ENCODE measurements at regions not wholly inside any gene's neighbourhood (a gene's known extent, or its start where the extent isn't known, plus 50 kb on each side); places are given as distances from the start of the nearest gene placed in this dataset.
"Not testable (repeated sequence)": the region's sequence is repeated elsewhere in the genome, so short reads cannot be mapped to it uniquely, and the experiment has no call there.

- no peak for DNase-seq (ENCODE audit: low spot score in 2 of 2)
Observed at GRCh38 chr4:164207460-164207859, 546.5 kb upstream of the SMIM31 start.

GRCh38 chr4:164210377-164210776 is 543.6 kb upstream of the SMIM31 start:
- Mint-ChIP-seq H3K27ac (no peak overlapping the region), H3K36me3 (no peaks in the 10 kb centered on the region), H3K9me3 (no peaks in the 10 kb centered on the region), H3K4me3 (no peak overlapping the region), H3K4me1 (no peaks in the 10 kb centered on the region), H3K27me3 (no peaks in the 10 kb centered on the region)
- DNase-seq (ENCODE audit: low spot score in 2 of 2): no peak
- ATAC-seq (ENCODE audit: low read depth): no peak

More at GRCh38 chr4:164207460-164207859, 546.5 kb upstream of the SMIM31 start:
- Mint-ChIP-seq H3K36me3 (no peaks in the 10 kb centered on the region), H3K4me1 (no peaks in the 10 kb centered on the region), H3K27me3 (no peaks in the 10 kb centered on the region), H3K9me3 (no peaks in the 10 kb centered on the region), H3K4me3 (no peak overlapping the region), H3K27ac (no peak overlapping the region)
- no peak for ATAC-seq (ENCODE audit: low read depth)

GRCh38 chr4:164212134-164212533 is 541.8 kb upstream of the SMIM31 start:
- no peaks in the 10 kb centered on the region for H3K27me3 Mint-ChIP-seq
- no peak overlapping the region for H3K4me3 Mint-ChIP-seq
- no peaks in the 10 kb centered on the region for H3K4me1 Mint-ChIP-seq
- H3K9me3 Mint-ChIP-seq: no peaks in the 10 kb centered on the region
- H3K27ac Mint-ChIP-seq: no peak overlapping the region
- ATAC-seq (ENCODE audit: low read depth) (no peak), DNase-seq (ENCODE audit: low spot score in 2 of 2) (no peak)
- no peaks in the 10 kb centered on the region for H3K36me3 Mint-ChIP-seq

DNA sequence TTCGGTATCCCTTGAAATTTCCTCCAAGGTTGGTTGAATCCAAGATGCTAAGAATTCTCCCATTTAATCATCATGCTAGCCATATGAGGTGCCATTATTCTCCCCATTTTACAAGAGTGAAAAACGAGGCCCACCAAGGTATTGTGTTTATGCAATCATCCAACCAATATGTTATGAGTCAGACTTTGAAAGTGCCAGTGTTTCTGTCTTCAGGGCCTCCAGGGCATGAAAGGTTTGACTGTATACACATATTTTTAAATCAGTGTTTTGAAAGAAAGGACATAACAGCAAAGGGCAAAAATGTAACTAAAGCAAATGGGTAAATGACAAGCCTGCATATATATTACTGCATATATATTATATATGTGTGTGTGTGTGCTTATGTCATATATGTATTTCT is 541.2 kb upstream of the SMIM31 start:
- no peaks in the 10 kb centered on the region for H3K27me3 Mint-ChIP-seq
- DNase-seq (ENCODE audit: low spot score in 2 of 2): no peak

GRCh38 chr4:164215113-164215741 is 538.7 kb upstream of the SMIM31 start:
- Mint-ChIP-seq H3K27ac (no peak overlapping the region), H3K9me3 (peaks cover 4% of the 10 kb centered on the region), H3K36me3 (no peaks in the 10 kb centered on the region), H3K27me3 (no peaks in the 10 kb centered on the region), H3K4me1 (no peaks in the 10 kb centered on the region), H3K4me3 (no peak overlapping the region)
- ATAC-seq (ENCODE audit: low read depth) (no peak), DNase-seq (ENCODE audit: low spot score in 2 of 2) (no peak)

More for the DNA sequence above, 541.2 kb upstream of the SMIM31 start:
- ATAC-seq (ENCODE audit: low read depth): no peak
- H3K4me3 Mint-ChIP-seq: no peak overlapping the region
- H3K9me3 Mint-ChIP-seq: no peaks in the 10 kb centered on the region
- no peak overlapping the region for H3K27ac Mint-ChIP-seq
- no peaks in the 10 kb centered on the region for H3K4me1 Mint-ChIP-seq
- no peaks in the 10 kb centered on the region for H3K36me3 Mint-ChIP-seq

DNA sequence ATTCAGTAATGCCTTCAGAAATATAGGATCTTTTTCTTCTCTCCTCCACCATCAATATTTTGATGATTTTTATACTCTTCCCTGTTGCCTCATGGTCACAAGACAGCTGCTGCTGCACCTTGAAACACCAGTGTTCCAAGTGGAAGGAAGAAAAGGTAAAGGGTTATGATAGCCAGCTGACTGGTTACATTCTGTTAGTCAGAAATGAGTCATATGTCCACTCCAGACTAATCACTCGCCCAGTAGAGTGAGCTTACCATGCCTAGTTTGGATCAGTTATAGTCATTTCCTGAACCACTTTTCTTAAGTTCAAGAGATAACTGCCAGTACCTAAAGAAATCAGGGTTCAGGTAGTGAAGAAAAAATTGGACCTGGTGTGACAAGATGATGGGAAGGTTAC is 532.3 kb upstream of the SMIM31 start:
- H3K9me3 Mint-ChIP-seq: peaks cover 6% of the 10 kb centered on the region
- ATAC-seq (ENCODE audit: low read depth) (no peak), DNase-seq (ENCODE audit: low spot score in 2 of 2) (no peak)
- no peaks in the 10 kb centered on the region for H3K36me3 Mint-ChIP-seq
- H3K27me3 Mint-ChIP-seq: no peaks in the 10 kb centered on the region
- H3K27ac Mint-ChIP-seq: no peak overlapping the region
- no peaks in the 10 kb centered on the region for H3K4me1 Mint-ChIP-seq
- no peak overlapping the region for H3K4me3 Mint-ChIP-seq

- ATAC-seq (ENCODE audit: low read depth) (no peak), DNase-seq (ENCODE audit: low spot score in 2 of 2) (no peak)
- Mint-ChIP-seq H3K27ac (no peak overlapping the region), H3K36me3 (no peaks in the 10 kb centered on the region), H3K9me3 (peaks cover 2% of the 10 kb centered on the region), H3K4me3 (no peak overlapping the region), H3K27me3 (no peaks in the 10 kb centered on the region), H3K4me1 (no peaks in the 10 kb centered on the region)
Observed at GRCh38 chr4:164224871-164225270, 529.1 kb upstream of the SMIM31 start.

GRCh38 chr4:164229255-164229654 is 524.7 kb upstream of the SMIM31 start:
- Mint-ChIP-seq H3K4me3 (no peak overlapping the region), H3K4me1 (no peaks in the 10 kb centered on the region), H3K9me3 (no peaks in the 10 kb centered on the region), H3K27ac (no peak overlapping the region), H3K36me3 (no peaks in the 10 kb centered on the region), H3K27me3 (no peaks in the 10 kb centered on the region)
- ATAC-seq (ENCODE audit: low read depth) (no peak), DNase-seq (ENCODE audit: low spot score in 2 of 2) (no peak)

DNA sequence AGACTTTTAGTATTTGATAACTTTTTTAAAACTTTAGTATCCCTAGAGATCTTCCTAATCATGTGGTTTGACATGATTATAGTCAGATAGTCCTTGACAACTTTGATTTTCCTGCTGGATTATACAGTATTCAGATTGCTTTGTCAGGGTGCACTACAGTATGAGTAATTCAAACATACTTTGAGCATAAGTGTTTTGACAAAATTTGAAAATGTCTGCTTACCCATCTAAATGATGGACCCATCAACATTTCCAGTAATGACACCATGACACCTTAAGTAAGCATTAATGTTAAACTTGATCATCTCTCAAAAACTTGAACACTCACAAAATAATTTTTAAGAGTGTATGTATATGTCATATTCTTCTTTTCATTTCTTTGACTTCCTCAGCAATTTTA is 514.5 kb upstream of the SMIM31 start:
- no peak overlapping the region for H3K27ac Mint-ChIP-seq
- H3K9me3 Mint-ChIP-seq: no peaks in the 10 kb centered on the region
- ATAC-seq (ENCODE audit: low read depth) (no peak), DNase-seq (ENCODE audit: low spot score in 2 of 2) (no peak)
- no peak overlapping the region for H3K4me3 Mint-ChIP-seq
- H3K36me3 Mint-ChIP-seq: no peaks in the 10 kb centered on the region
- H3K27me3 Mint-ChIP-seq: no peaks in the 10 kb centered on the region
- H3K4me1 Mint-ChIP-seq: no peaks in the 10 kb centered on the region

- no peaks in the 10 kb centered on the region for H3K9me3 Mint-ChIP-seq
- H3K36me3 Mint-ChIP-seq: no peaks in the 10 kb centered on the region
- H3K27me3 Mint-ChIP-seq: no peaks in the 10 kb centered on the region
- H3K4me1 Mint-ChIP-seq: no peaks in the 10 kb centered on the region
- DNase-seq (ENCODE audit: low spot score in 2 of 2) (no peak), ATAC-seq (ENCODE audit: low read depth) (no peak)
- no peak overlapping the region for H3K27ac Mint-ChIP-seq
- no peak overlapping the region for H3K4me3 Mint-ChIP-seq
Observed at GRCh38 chr4:164239976-164240375, 514.0 kb upstream of the SMIM31 start.

DNA sequence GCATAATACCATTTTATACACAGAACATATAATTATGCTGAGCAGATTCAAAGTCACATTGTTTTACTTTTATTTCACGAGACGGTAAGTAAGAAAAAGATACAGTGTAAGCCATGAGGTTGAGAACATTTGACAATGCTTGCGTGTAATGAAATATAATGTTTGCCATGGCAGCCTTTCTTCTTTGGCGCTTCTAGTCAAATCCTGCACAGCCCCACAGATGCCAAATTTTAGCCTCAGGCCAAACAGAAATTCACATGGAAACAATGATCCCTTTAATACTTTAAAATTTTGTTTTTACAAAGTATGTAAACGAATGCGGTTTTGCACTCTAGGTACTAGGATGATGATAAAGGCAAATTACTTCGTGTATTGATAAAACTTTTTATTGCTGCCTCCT is 502.7 kb upstream of the SMIM31 start:
- ATAC-seq (ENCODE audit: low read depth): no peak
- Mint-ChIP-seq H3K9me3 (no peaks in the 10 kb centered on the region), H3K4me1 (no peaks in the 10 kb centered on the region), H3K4me3 (no peak overlapping the region), H3K36me3 (no peaks in the 10 kb centered on the region), H3K27me3 (no peaks in the 10 kb centered on the region), H3K27ac (no peak overlapping the region)
- DNase-seq (ENCODE audit: low spot score in 2 of 2): no peak

DNA sequence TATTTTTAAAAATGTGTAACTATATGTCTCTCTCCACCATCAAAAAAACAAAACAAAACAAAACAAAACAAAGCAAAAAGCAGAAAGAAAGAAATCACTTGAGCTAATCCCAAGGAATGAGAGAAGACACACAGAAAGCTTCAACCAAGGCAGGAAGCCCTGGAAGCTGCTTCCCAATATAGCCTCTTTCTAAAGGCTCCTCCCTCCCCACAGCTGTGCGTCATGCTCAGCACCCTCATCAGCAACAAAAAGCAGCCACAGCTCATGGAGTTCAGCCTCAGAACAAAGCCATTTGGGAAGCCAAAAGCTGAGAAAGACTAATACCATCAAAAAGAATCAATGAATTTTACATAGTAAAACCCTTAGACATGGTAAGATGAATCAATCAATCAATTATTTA is 501.6 kb upstream of the SMIM31 start:
- H3K4me1 Mint-ChIP-seq: no peaks in the 10 kb centered on the region
- H3K9me3 Mint-ChIP-seq: no peaks in the 10 kb centered on the region
- H3K27me3 Mint-ChIP-seq: no peaks in the 10 kb centered on the region
- no peak overlapping the region for H3K27ac Mint-ChIP-seq
- H3K4me3 Mint-ChIP-seq: no peak overlapping the region
- no peaks in the 10 kb centered on the region for H3K36me3 Mint-ChIP-seq
- DNase-seq (ENCODE audit: low spot score in 2 of 2): no peak
- no peak for ATAC-seq (ENCODE audit: low read depth)

DNA sequence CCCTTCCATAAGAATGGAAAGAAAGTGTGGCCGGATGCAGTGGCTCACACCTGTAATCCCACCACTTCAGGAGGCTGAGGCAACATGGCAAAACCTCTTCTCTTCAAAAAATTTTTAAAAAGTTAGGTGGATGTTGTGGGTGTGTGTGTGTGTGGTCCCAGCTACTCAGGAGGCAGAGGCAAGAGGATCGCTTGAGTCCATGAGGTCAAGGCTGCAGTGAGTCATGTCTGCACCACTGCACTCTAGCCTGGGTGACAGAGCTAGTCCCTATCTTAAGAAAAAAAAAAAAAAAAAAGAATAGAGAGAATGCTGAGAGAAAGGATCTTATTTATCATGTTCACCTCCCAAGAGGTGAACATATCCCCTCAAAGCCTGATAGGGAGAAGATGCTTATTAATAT is 492.1 kb upstream of the SMIM31 start:
- H3K36me3 Mint-ChIP-seq: no peaks in the 10 kb centered on the region
- no peak overlapping the region for H3K4me3 Mint-ChIP-seq
- H3K4me1 Mint-ChIP-seq: no peaks in the 10 kb centered on the region
- H3K27me3 Mint-ChIP-seq: peaks cover 3% of the 10 kb centered on the region
- ATAC-seq (ENCODE audit: low read depth): no peak
- H3K9me3 Mint-ChIP-seq: no peaks in the 10 kb centered on the region
- no peak for DNase-seq (ENCODE audit: low spot score in 2 of 2)
- H3K27ac Mint-ChIP-seq: no peak overlapping the region

GRCh38 chr4:164262508-164262907 is 491.4 kb upstream of the SMIM31 start:
- not testable (repeated sequence) for H3K4me3 Mint-ChIP-seq; H3K27ac Mint-ChIP-seq; H3K4me1 Mint-ChIP-seq; H3K36me3 Mint-ChIP-seq; H3K27me3 Mint-ChIP-seq; DNase-seq (ENCODE audit: low spot score in 2 of 2); H3K9me3 Mint-ChIP-seq; ATAC-seq (ENCODE audit: low read depth)

- H3K36me3 Mint-ChIP-seq; H3K27me3 Mint-ChIP-seq; H3K9me3 Mint-ChIP-seq; DNase-seq (ENCODE audit: low spot score in 2 of 2); H3K27ac Mint-ChIP-seq; H3K4me1 Mint-ChIP-seq; ATAC-seq (ENCODE audit: low read depth); H3K4me3 Mint-ChIP-seq: not testable (repeated sequence)
Observed at GRCh38 chr4:164277414-164277813, 476.5 kb upstream of the SMIM31 start.
